ENCODE measurements at regions not wholly inside any gene's neighbourhood (a gene's known extent, or its start where the extent isn't known, plus 50 kb on each side); places are given as distances from the start of the nearest gene placed in this dataset.

DNA sequence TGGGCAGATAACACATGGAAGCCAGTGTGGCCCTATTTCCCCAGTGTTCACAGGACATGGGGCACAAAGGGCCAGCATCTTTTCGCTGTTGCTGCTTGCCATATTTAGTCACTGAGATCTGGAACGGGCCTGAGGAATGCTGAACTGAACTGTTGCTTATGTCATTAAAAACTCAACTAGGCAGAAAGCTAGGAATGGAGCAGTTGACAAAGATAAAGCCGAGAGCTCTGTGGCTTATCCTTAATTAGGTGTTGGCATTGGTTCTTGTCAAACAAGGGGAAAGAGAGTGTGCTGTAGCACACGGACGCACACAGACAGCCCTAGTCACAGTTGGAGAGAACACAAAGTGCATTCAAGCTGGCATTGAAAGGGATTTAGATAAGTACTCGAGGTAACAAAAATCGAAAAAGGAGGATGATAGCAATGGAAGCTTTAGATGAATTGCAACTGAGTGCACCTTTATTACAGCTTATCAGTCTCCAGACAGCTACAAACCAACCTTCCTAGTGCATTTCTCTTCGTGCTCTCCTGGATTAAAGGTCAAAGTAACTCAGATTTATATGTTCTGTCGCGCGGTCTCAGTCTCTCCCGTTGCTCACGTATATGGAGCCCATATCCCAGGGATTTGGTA, 450.2 kb upstream of the ZNF608 start:
- peaks cover 0 to 7% (median 6%) of the 10 kb centered on the region in 4 donors for H3K4me1 ChIP-seq (ENCODE audit: control insufficient read depth in 4 of 4, insufficient read depth in 4 of 4, low read length in 3 of 4)
- no peak for TF ChIP-seq SP1 (IDR thresholded peaks at IDR 0.05)
- TF ChIP-seq HNF4A (conservative IDR thresholded peaks at IDR 0.05): no peak
- TF ChIP-seq NR2F2 (IDR thresholded peaks at IDR 0.05): no peak
- no peak for TF ChIP-seq YY1 (IDR thresholded peaks at IDR 0.05)
- TF ChIP-seq HNF4G (IDR thresholded peaks at IDR 0.05): no peak
- TF ChIP-seq EGR1 (IDR thresholded peaks at IDR 0.05; ENCODE audit: low read depth in 2 of 2): no peak
- TF ChIP-seq FOXA1 (IDR thresholded peaks at IDR 0.05): no peak
- TF ChIP-seq, protein P1, sequence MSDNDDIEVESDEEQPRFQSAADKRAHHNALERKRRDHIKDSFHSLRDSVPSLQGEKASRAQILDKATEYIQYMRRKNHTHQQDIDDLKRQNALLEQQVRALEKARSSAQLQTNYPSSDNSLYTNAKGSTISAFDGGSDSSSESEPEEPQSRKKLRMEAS (IDR thresholded peaks at IDR 0.05): no peak
- no peak for TF ChIP-seq TAF1 (conservative IDR thresholded peaks at IDR 0.05)
- TF ChIP-seq ZBTB33 (IDR thresholded peaks at IDR 0.05): no peak
- TF ChIP-seq RXRA (IDR thresholded peaks at IDR 0.05): no peak
- TF ChIP-seq GABPA (IDR thresholded peaks at IDR 0.05 in 1 of 2, conservative IDR thresholded peaks at IDR 0.05 in 1 of 2): no peak
- no peak for TF ChIP-seq JUND (IDR thresholded peaks at IDR 0.05)
- no peak for TF ChIP-seq REST (IDR thresholded peaks at IDR 0.05)
- no peak for DNase-seq (ENCODE audit: low spot score)
- no peaks in the 10 kb centered on the region for H3K9me3 ChIP-seq (ENCODE audit: control insufficient read depth in 4 of 4, low read length in 3 of 4)
- no peak overlapping the region for H3K4me3 ChIP-seq (ENCODE audit: low read depth in 1 of 3, low read length in 3 of 3)
- 64% methylated on average over 13 of the region's 13 CpGs for WGBS
- no peaks in the 10 kb centered on the region for H3K36me3 ChIP-seq (ENCODE audit: control insufficient read depth in 4 of 4, insufficient read depth in 3 of 4, low read depth in 1 of 4, low read length in 3 of 4)
- H3K27ac ChIP-seq (ENCODE audit: low read depth in 1 of 2, low read length in 2 of 2): no peak overlapping the region
- H3K9ac ChIP-seq (ENCODE audit: low read depth in 1 of 2, low read length in 2 of 2): no peak overlapping the region
- H3K27me3 ChIP-seq (ENCODE audit: control insufficient read depth in 4 of 4, insufficient read depth in 4 of 4, low read length in 3 of 4): no peaks in the 10 kb centered on the region

GRCh38 chr5:125197321-125197720, 450.9 kb upstream of the ZNF608 start:
- no peaks in the 10 kb centered on the region for H3K36me3 ChIP-seq (ENCODE audit: control insufficient read depth in 4 of 4, insufficient read depth in 3 of 4, low read depth in 1 of 4, low read length in 3 of 4)
- no peak overlapping the region for H3K4me3 ChIP-seq (ENCODE audit: low read depth in 1 of 3, low read length in 3 of 3)
- no peaks in the 10 kb centered on the region for H3K27me3 ChIP-seq (ENCODE audit: control insufficient read depth in 4 of 4, insufficient read depth in 4 of 4, low read length in 3 of 4)
- DNase-seq (ENCODE audit: low spot score): no peak
- TF ChIP-seq, protein P2, sequence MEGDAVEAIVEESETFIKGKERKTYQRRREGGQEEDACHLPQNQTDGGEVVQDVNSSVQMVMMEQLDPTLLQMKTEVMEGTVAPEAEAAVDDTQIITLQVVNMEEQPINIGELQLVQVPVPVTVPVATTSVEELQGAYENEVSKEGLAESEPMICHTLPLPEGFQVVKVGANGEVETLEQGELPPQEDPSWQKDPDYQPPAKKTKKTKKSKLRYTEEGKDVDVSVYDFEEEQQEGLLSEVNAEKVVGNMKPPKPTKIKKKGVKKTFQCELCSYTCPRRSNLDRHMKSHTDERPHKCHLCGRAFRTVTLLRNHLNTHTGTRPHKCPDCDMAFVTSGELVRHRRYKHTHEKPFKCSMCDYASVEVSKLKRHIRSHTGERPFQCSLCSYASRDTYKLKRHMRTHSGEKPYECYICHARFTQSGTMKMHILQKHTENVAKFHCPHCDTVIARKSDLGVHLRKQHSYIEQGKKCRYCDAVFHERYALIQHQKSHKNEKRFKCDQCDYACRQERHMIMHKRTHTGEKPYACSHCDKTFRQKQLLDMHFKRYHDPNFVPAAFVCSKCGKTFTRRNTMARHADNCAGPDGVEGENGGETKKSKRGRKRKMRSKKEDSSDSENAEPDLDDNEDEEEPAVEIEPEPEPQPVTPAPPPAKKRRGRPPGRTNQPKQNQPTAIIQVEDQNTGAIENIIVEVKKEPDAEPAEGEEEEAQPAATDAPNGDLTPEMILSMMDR (IDR thresholded peaks at IDR 0.05; ENCODE audit: low read depth, low read length, missing input control): no peak
- TF ChIP-seq, protein P1 (IDR thresholded peaks at IDR 0.05): no peak
- no peak overlapping the region for H3K9ac ChIP-seq (ENCODE audit: low read depth in 1 of 2, low read length in 2 of 2)
- 83% methylated on average over 2 of the region's 2 CpGs for WGBS
- peaks cover 0 to 7% (median 6%) of the 10 kb centered on the region in 4 donors for H3K4me1 ChIP-seq (ENCODE audit: control insufficient read depth in 4 of 4, insufficient read depth in 4 of 4, low read length in 3 of 4)
- H3K27ac ChIP-seq (ENCODE audit: low read depth in 1 of 2, low read length in 2 of 2): no peak overlapping the region
- H3K9me3 ChIP-seq (ENCODE audit: control insufficient read depth in 4 of 4, low read length in 3 of 4): no peaks in the 10 kb centered on the region

Measured in liver (tissue), 8 donors.